HG03045 (cell line): ENCODE measurements at regions not wholly inside any gene's neighbourhood (a gene's known extent, or its start where the extent isn't known, plus 50 kb on each side); places are given as distances from the start of the nearest gene placed in this dataset.

ENCODE experiments used
- ATAC-seq: cut with Tn5 transposase; IDR thresholded peaks from one replicate; pipeline ENCODE4 v1.9.1; 2021; ENCODE audit warnings: mild to moderate bottlenecking, moderate library complexity; ENCODE audit not compliant: unreplicated experiment

DNA sequence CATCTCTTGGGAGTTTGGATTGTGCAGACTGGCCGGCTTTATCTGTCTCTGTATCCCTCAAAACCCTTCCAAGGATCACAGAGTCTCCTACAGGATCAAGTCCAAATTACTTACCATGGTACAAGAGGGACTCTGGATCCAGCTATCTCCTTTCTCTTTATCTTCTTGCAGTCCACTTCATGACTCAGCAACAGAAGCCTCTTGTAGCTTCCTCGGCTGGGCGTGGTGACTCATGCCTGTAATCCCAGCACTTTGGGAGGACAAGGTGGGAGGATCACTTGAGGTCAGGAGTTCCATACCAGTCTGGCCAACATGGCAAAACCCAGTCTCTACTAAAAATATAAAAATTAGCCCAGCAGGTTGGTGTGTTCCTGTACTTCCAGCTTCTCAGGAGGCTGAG is 189.7 kb downstream of the BCAT1 start:
- ATAC-seq: no peak

DNA sequence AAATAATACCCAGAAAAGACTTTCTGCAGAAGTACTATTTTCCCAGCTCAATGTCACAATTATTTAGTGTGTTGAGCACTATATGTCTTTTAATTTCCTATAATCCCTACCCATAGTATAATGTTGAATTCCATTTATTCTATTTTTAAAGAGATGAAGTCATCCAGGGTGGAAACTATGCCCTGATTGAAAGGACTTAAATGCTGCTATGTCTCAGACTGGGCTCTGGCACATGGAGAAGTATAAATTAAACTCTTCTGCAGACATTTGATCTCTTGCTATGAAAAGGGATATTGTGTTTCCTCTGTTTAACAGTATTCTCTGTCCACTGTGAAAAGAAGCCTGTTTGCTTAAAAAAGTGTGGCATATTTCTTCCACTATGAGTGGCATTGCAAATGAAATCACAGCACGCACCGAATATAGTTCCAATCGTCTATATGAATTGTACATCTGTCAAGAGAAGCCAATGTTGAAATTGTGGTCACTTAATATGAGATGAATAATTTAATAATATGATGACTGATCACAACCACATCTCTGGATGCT is 192.3 kb downstream of the BCAT1 start:
- no peak for ATAC-seq

DNA sequence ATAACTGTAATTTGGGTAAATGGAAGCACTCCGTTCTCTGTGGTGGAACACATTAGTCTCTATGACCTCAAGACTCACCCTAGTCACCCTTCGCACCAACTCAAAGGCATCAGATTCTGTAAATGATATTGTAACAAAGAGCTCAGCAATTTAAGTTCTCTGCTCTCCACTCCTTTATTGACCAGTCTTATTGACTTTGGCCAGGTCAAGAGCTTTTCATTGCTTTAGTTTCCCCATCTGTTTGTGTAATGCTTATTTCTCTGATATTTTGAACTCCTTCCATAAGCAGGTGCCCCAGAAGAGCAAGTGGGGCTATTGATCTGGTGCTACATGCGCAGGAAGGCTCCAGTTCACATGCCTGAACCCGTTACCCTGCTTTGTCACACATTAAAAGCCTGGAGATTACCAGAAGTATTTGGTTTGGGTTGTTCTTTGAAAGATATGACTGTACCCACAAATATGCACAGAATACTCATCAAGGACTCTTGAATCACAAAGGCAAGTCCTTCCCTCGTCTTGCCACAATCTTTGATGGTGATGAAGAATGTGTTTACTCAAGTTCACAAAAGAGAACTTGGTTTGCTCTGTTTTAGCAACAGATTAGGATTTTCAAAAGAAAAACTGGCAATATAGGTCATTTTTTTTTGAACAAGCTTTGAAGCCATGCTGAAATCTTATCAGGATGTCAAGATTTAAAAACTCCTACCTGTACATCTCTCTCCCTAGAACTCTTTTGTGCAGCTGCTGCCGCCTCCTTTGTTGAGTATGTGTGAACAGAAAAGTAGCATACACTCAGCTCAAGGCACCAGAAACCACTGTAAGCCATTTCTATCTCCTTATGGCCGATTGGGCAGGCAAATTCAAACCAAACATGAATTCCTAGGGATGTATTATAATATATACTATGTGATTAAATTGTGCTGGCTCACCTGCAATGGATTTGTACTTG is 193.9 kb downstream of the BCAT1 start:
- no peak for ATAC-seq

DNA sequence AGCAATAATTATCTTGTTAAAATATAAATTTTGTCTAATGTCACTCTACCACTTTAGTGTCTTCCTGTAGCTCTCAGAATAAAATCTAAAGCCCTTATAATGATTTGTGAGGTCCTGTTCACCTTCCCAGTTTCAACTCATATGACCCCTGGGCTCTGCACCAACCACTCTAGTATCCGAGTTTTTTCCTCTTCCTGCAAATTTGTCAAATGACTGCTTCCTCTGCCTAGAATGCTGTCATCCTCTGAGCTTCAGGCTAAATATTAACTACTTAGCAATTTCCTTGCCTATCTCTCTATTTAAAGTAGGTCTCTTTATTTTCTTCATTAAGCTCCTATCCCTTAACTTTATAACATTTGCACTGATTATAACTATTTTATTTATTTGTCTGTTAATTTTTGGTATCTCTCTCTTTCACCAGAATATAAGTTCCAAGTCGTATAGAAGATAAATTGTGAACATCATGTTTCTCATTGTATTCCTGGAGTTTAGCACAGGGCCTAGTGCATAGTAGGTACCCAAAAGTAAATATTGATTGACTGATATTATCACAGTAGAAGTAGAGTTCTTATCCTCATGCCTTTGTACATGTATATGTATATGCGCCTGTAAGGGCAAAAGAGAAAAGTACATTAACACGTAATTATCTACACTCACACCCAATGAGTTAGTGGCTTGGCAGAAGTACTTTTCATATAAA is 196.0 kb downstream of the BCAT1 start:
- ATAC-seq: no peak

DNA sequence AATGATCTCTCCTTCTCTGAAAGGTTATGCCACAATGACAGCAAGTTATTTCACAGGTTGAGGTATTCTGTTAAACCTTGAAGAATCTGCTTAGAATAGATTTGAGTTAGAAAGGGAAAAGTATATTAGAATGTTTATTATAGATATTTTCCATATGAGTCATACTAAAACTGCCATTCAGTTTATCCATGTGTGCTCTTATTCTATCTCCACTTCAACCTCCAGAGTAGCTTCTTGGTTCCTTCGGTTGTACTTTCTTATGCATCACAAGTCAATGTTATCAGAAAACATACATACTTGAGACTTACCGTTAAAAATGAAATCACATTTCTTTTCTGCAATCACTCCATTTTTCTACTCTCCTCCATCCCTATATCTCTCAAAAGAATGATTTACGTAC is 197.7 kb downstream of the BCAT1 start:
- ATAC-seq: no peak

DNA sequence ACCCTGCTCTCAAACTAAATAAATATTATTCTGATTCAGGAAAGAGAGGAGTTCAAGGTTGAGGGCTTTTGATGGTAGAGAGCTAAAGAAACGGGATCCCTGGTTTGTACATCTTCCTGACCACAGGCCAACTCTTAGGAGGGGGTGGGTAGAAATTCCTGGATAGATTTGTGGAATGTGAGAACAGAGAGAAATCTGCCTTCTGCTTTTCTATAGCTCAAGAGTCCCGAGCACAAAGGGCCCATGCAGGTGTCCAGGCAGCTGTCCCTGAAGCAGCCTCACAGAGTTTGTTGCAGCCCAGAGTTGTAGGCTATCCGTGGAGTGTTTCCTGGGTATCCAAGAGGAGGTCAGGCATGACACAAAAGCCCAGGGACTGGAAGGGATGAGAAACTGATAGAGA is 198.6 kb downstream of the BCAT1 start:
- no peak for ATAC-seq

DNA sequence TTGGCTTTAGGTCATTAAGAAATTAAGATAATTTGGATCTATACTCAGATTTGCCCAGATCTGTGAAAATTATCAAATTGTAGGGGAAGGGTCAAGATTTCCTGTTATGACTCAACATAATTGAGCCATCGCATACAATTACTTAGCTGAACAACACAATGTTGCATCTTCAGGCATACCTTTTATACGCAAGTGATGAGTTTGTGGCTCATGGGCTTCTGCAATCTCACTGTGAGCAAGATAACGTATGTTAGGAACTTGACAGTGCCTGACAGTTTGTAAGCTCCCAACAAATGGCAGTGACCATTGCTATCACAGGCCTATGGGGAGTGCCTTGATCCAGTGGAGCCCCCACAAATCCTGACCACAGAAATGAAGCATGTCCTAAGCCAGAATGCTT is 199.7 kb downstream of the BCAT1 start:
- ATAC-seq: no peak

DNA sequence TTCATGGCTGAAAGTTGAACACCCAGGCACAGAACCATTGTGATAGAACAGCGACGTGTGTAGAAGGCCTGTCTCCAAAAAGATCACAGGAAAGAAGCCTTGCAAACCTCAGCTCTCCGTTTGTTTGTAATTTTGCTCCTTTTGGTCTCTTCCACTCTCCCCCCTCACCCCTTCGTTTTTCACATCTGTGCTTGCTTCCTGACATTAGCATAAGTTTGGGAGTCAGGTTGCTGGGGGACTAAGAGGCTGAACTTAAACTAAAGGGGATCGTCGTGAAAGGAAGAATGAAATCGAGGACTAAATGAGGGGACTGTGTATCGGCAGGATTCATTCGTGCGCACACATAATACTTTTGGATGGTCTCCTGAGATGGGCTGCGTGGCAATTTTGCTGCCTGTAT is 200.6 kb downstream of the BCAT1 start:
- no peak for ATAC-seq

DNA sequence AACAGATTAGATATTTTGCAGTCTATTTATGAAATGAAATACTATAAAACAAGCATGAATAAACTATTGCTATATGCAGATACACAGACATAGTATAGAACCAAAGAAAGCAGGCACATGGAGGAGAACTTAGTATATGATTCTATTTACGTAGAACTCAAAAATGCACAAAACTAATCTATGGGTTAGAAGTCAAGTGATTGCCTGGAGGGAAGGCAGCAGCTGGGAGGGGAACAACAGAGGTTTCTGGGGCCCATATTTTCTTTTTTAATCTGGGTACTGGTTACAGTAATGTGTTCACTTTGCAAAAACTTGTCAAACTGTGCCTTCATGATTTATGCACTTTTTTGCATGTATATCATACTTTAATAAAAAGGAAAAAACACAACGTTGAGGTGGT is 202.0 kb downstream of the BCAT1 start:
- ATAC-seq: no peak

DNA sequence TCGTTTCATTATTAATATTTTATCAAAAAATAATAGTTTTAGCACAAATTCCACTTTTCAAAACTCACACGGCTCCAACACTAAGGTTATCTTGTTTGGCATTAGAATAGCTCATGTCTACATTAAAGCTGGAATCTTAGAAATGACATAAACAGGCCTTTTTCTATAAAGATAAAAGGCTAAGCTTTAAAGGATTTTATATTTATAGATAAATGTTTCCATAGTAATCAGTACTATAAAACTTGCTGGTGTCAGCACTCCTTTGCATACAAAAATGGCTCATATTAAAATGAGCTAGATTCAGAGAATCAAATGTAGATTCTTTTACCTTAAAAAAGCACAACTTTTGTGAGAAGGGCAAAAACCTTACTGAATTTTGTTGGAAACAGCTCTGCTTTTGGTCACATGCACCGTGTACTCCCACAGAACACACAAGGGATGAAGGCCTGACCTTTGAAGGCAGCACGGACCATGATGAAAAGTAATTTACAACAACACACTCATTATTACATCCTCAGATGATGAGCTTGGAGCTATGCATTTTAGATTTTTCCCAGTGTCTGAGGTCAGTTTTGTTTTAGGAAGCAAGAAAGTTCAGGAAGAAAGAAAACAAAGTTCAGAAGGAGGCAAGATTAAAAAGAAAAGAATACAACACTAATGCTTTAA is 202.8 kb downstream of the BCAT1 start:
- ATAC-seq: no peak

DNA sequence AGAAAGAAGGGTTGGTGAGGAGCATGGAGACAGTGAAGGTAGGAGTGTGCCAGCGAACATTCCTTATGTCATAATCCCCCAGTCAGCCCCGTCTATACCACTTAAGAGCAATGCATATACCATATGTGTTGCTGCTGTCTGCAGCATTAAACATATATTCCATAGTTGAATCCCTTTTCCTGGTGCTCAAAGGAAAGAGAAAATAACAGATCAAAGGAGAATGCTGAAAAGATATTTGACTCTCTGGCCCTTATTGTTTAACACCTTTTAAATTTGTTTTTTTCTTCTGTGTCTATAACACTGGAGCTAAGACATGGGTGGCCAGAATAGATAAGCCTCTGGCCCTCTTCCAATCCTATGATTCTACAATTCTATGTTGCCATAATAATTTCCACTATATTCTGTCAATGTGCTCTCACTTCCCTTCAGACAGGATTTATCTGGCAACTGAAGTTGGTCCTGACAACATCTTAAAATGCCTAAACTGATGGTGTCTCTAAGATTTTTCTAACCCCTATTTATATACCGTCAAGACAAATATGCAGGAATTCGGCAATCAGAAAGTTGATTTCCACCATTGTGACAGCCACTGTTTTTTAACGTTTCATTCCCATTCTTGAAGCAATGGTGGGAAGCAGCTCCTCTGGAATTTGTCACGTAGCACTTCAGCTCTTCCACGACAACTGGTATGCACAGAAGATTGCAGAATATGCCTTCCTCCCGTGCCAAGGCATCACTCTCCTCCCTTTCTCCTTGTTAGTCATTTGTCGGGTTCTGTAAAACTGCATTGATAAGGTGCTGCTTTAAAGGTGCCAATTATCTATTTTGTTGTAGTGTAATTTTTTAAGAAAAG is 204.7 kb downstream of the BCAT1 start:
- ATAC-seq: no peak

DNA sequence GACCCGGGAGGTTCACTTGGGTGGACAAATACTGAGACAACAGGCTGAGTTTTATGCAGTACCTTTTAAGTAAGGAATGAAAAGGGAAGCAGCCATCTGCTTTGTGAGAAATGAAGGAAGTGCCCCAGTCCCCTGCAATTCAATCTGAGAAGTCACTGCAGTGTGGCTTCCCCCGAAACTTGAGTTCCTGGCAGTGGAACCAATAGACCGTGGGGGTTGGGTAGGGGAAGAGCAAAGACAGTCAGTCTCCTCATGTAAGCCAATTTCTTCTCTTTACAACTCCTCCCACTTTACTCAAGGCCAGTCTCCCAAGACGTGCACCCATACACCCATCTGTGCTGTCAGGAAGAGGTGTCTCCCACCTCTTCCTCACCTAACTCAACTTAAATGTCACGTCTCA is 206.5 kb downstream of the BCAT1 start:
- ATAC-seq: peak; percentile 79

DNA sequence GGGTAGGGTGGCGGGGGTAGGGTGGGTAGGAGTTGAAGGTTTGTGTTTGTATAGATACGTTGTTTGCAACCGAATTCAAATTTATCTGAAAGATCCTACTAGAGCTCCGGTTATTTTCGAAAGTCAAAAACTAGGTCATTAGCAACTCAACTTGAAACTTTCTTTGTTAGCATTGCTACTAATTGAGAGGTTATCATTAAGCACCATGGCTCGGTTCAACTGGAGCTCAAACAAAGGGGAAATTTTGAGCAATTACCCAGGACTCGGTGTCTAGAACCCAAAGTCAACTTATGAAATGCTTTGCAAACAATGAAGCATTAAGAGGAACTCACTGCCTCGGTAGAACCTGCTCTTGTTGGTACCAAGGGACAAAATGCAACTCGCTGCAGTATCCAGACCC is 207.7 kb downstream of the BCAT1 start:
- ATAC-seq: peak; percentile 64

DNA sequence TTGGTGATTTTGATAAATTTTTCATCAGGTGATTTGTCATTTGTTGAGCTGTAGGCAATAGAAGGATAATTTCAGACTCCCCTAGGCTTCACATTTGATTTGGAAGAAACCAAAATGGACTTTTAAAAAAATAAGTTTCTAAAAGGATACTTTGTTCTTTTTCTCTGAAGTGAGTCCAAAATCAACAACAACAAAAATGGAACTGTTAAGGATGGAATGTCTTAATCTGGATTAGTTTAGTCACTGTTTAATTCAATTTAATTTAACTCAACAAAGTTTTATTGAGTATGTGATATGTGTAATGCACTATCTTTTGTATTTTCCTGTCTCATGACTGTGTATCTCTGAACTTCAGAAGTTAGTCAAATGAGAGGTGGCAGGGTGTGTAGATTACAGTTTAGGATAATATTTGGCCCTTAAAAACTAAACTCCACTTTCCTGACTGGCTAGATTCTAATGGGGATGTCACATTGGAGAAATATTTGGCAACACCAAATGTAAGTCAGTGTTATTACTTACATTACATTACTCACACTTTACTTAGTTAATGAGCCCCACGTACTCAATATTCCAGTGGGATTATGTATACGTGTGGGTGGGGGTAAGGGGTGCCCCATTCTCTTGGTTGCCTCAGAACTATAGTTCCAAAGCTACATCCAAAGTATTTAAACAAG is 209.7 kb downstream of the BCAT1 start:
- no peak for ATAC-seq

DNA sequence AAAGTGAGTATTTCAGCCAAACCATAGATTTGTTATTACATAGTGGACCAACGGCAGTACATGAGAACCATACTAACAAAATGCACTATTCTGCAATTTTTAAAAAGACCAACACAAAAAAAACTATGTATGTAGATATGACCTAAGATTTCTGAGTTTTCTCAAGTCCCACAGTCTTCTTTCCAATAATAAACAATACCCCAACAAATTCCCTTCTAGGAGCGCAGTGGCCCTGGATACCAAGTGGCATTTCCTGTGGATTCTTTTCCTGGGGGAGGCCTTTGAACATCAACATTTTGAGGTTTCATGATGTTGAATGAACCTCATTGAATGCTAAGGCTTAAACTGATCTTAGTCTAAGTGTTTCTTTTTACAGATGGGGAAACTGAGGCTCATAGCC is 210.5 kb downstream of the BCAT1 start:
- no peak for ATAC-seq

DNA sequence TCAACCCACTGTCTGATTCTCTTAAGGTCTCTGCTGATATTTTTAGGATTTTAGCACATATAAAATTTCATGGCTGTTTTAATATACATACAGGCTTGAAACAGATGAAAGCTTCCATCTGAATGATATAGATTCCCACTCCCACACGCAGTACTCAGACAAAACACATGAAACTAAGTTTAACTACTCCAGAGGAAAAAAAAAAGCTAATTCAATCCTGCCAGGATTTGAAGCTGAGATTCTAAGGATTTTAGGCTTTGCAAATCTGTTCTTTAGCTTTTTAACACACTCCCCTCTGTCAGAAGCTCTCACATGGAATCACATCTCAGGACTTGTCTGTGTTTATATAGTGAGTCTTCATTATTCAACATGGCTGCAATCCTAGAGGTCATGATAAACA is 217.3 kb downstream of the BCAT1 start:
- ATAC-seq: no peak

DNA sequence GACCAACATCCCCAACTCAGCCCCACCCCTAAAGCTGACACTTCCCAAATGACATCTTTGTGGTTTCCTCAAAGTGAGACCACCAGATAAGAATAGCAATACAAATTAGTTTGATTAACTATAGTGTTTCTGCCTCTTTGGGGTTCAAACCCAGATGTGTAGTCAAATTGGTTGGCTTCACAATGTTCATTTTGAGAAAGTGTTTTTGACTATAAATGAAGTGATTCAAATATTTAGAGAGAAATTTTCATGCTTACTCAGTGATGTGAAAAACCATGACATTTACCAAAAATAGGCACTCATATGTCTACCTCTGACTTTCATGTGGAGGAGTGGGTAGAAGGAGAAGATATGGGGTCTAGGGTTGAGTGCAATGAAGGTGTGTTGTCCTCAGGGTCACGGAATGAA is 218.4 kb downstream of the BCAT1 start:
- ATAC-seq: peak; percentile 63

DNA sequence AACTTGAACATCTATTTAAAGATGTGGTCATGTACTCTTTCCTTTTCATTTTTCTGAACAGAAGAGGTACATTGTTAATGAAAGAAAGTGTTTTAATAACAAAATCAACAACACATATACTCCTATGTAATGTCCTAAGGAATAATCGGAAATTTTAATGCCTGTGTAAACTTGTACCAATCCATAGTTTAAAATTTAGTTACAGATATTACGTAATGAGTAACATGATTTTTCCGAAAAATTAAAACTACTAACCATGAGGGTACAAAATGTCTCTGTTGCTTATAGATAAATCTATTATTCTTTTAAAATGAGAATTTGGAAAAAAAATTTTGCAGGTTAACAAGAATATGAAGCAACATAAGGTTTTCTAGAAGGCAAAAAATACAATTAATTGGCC is 220.1 kb downstream of the BCAT1 start:
- ATAC-seq: no peak

DNA sequence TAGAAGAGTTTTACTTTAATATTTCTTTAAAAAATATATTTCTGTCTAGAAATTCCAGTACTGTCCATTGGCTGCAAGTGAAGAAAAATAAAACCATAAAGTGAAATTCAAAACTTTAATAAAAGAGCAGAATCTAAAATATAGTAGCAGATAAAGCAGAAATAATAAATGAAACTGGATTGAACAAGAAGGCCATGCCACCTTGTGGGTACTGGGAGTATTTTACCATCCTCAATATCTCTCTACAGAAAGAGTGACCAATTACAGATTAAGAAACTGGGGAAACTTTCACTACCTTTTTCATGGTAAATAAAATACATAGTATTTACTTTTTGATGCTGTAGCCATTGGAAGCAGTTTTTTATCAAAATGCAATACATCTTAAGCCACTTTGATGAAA is 220.5 kb downstream of the BCAT1 start:
- no peak for ATAC-seq

DNA sequence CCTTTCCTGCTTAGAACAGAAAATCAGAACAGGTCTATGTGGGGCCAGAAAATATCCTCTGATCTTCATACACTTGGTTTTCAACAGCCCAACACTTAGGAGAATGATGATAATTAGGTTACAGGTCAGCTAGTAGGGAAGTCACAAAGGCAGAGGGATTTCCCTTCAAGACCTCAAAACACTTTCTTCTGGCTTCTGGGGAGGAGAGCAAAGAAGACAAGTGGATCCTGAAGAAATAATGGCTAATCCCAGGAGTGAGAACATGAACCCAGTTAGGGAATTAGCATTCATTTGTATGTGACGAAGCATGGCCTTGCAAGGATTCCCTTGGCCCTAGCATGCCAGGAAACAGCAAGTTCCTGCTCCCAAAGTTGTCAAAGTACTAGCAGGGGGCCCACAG is 223.3 kb downstream of the BCAT1 start:
- no peak for ATAC-seq
